Activated CD4-positive, alpha-beta memory T cell treated with anti-CD3 and anti-CD28 coated beads for 36 hours (primary cell): ENCODE measurements at regions not wholly inside any gene's neighbourhood (a gene's known extent, or its start where the extent isn't known, plus 50 kb on each side); places are given as distances from the start of the nearest gene placed in this dataset.
"Not testable (repeated sequence)": the region's sequence is repeated elsewhere in the genome, so short reads cannot be mapped to it uniquely, and the experiment has no call there.

Experiments used
- CTCF ChIA-PET: fragments of 350-600 bp; sonication (Branson Sonifier 250); formaldehyde crosslinking; loops from one replicate; lab custom pipeline; 2021; ENCODE audit warnings: antibody characterized with exemption, inconsistent platforms; lab: Charles Lee
- POLR2A ChIA-PET: fragments of 350-600 bp; sonication (Branson Sonifier 250); formaldehyde crosslinking; loops from one replicate; lab custom pipeline; 2021; ENCODE audit warnings: antibody characterized with exemption; lab: Charles Lee
- DNase-seq: peaks from one replicate; pipeline ENCODE4 v3.0.0-alpha.2; 2020
- H3K27ac Mint-ChIP-seq: one replicate; pipeline ENCODE4 v1.8.0; 2021; ENCODE audit warnings: mixed read lengths
- H3K27me3 Mint-ChIP-seq: one replicate; pipeline ENCODE4 v1.8.0; 2021; ENCODE audit warnings: mixed read lengths
- H3K36me3 Mint-ChIP-seq: one replicate; pipeline ENCODE4 v1.8.0; 2021; ENCODE audit warnings: mixed read lengths
- H3K4me1 Mint-ChIP-seq: one replicate; pipeline ENCODE4 v1.8.0; 2021; ENCODE audit warnings: low read depth, mixed read lengths
- H3K4me3 Mint-ChIP-seq: one replicate; pipeline ENCODE4 v1.8.0; 2021; ENCODE audit warnings: mild to moderate bottlenecking, mixed read lengths
- H3K9me3 Mint-ChIP-seq: one replicate; pipeline ENCODE4 v1.8.0; 2021; ENCODE audit warnings: mixed read lengths
- intact Hi-C: fragments of 100-400 bp; cut with micrococcal nuclease; formaldehyde crosslinking; loops from one replicate; pipeline ENCODE4 v1.15.1; 2023

- POLR2A ChIA-PET, result no interaction called here
- intact Hi-C loops, result no loop called here
- CTCF ChIA-PET, result no interaction called here
Observed at GRCh38 chr4:188399834-188400233, 260.6 kb downstream of the TRIML1 start.

DNA sequence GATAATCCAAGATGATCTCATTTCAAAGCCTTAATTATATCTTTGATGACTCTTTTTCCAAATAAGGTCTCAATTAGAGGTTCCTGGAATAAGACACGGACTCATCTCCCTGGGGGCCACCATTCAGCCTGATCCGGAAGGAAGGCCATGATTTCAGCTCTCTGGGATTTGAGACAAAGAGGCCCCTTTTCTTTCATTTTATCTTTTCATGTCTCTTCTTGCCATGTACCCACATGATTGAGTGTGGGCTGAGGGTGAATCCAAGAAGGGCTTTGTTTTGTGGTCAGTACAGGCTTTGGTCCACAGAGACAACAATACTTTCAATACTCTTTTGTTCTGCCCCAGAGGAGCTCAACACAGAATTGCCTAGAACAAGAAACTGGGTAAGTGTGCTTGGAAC, 261.2 kb downstream of the TRIML1 start:
- CTCF ChIA-PET, result no interaction called here
- H3K36me3 Mint-ChIP-seq, result no peaks in the 10 kb centered on the region
- intact Hi-C loops, result no loop called here
- no peak overlapping the region for H3K27ac Mint-ChIP-seq
- H3K27me3 Mint-ChIP-seq, result no peaks in the 10 kb centered on the region
- no peak overlapping the region for H3K4me3 Mint-ChIP-seq
- H3K9me3 Mint-ChIP-seq, result peaks cover 9% of the 10 kb centered on the region
- no peak for DNase-seq
- H3K4me1 Mint-ChIP-seq, result no peaks in the 10 kb centered on the region
- POLR2A ChIA-PET, result no interaction called here

More at GRCh38 chr4:188399834-188400233, 260.6 kb downstream of the TRIML1 start:
- no peaks in the 10 kb centered on the region for H3K36me3 Mint-ChIP-seq
- H3K4me3 Mint-ChIP-seq, result no peak overlapping the region
- DNase-seq, result no peak
- H3K27me3 Mint-ChIP-seq, result no peaks in the 10 kb centered on the region
- H3K9me3 Mint-ChIP-seq, result peaks cover 7% of the 10 kb centered on the region
- no peaks in the 10 kb centered on the region for H3K4me1 Mint-ChIP-seq
- no peak overlapping the region for H3K27ac Mint-ChIP-seq

DNA sequence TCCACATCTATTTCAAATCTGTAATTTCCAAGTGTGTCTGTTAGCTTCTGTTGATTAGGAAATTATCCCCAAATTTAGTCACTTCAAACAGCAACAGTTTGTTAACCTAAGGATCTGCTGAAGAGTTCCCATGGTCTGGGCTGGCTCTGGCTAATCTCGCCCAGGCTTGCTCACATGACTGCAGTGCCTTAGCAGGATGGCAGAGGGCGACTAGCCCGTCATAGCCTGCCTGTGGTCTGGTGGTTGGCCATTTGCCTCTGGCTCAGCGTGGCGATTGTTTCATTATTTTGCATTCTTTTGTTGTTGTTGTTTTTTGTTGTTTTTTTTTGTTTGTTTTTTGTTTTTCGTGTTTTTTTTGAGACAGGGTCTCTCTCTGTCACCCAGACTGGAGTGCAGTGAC, 264.0 kb downstream of the TRIML1 start:
- no peaks in the 10 kb centered on the region for H3K27me3 Mint-ChIP-seq
- POLR2A ChIA-PET, result no interaction called here
- peaks cover 9% of the 10 kb centered on the region for H3K9me3 Mint-ChIP-seq
- no peak overlapping the region for H3K27ac Mint-ChIP-seq
- DNase-seq, result no peak
- H3K4me1 Mint-ChIP-seq, result no peaks in the 10 kb centered on the region
- CTCF ChIA-PET, result no interaction called here
- no peak overlapping the region for H3K4me3 Mint-ChIP-seq
- H3K36me3 Mint-ChIP-seq, result no peaks in the 10 kb centered on the region
- intact Hi-C loops, result no loop called here

DNA sequence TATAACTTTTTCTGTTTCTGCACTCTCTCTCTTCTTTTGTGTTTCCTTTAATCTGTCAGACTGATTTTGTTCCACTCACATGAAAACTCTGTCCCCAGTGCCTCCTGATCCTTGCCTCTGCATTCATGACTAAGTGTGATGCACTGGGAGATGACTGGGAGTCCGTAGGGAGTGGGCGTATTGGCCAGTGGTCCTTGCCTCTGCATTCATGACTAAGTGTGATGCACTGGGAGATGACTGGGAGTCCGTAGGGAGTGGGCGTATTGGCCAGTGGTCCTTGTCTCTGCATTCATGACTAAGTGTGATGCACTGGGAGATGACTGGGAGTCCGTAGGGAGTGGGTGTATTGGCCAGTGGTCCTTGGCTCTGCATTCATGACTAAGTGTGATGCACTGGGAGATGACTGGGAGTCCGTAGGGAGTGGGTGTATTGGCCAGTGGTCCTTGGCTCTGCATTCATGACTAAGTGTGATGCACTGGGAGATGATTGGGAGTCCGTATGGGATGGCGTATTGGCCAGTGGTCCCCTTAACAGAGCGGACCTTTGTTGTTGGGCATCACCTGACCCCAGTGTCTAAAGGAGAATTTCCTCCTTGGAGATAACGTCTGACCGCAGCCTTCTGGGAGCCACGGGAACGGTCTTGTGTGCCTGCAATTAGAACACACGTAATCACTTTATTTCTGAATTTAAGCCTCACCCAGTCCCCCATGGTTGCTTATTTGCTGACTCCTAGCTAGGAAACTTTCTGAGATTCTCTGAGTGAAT, 266.0 kb downstream of the TRIML1 start:
- H3K4me3 Mint-ChIP-seq, intact Hi-C loops, DNase-seq, H3K4me1 Mint-ChIP-seq, POLR2A ChIA-PET, H3K27ac Mint-ChIP-seq, H3K9me3 Mint-ChIP-seq, CTCF ChIA-PET, H3K27me3 Mint-ChIP-seq, H3K36me3 Mint-ChIP-seq: not testable (repeated sequence)

- Mint-ChIP-seq H3K27ac (no peak overlapping the region), H3K36me3 (no peaks in the 10 kb centered on the region), H3K27me3 (no peaks in the 10 kb centered on the region), H3K9me3 (peaks cover 11% of the 10 kb centered on the region), H3K4me3 (no peak overlapping the region), H3K4me1 (no peaks in the 10 kb centered on the region)
- POLR2A ChIA-PET, result no interaction called here
- CTCF ChIA-PET, result no interaction called here
- DNase-seq, result no peak
- intact Hi-C loops, result no loop called here
Observed at GRCh38 chr4:188408244-188409030, 269.2 kb downstream of the TRIML1 start.

GRCh38 chr4:188409851-188410250, 270.6 kb downstream of the TRIML1 start:
- Mint-ChIP-seq H3K27me3 (no peaks in the 10 kb centered on the region), H3K9me3 (peaks cover 7% of the 10 kb centered on the region), H3K36me3 (no peaks in the 10 kb centered on the region), H3K4me1 (no peaks in the 10 kb centered on the region), H3K27ac (no peak overlapping the region), H3K4me3 (no peak overlapping the region)
- ChIA-PET CTCF (no interaction called here), POLR2A (no interaction called here)
- intact Hi-C loops, result no loop called here
- no peak for DNase-seq

DNA sequence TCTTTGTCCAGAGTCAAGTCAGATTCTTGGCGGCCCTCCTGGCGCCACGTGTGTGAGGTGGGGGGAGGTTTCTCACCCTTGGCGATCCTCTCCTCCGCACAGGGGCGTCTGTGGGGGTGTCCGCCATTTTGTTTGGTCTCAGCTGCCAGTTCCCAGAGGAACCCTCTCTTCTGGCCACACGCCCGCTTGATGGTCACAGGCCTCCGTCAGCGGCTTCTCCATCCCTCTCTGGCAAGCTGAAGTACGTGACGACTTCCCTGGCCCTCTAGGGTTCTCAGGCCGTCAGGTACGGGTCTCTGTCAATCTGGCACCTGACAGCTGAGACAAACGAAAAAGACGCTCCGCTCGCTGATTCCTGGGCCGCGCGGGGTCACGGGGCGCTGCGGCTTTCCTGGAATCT, 272.6 kb downstream of the TRIML1 start:
- no peaks in the 10 kb centered on the region for H3K36me3 Mint-ChIP-seq
- H3K4me3 Mint-ChIP-seq, result no peak overlapping the region
- no peak overlapping the region for H3K27ac Mint-ChIP-seq
- POLR2A ChIA-PET, result no interaction called here
- no peak for DNase-seq
- no peaks in the 10 kb centered on the region for H3K27me3 Mint-ChIP-seq
- CTCF ChIA-PET, result no interaction called here
- H3K9me3 Mint-ChIP-seq, result peaks cover 5% of the 10 kb centered on the region
- no peaks in the 10 kb centered on the region for H3K4me1 Mint-ChIP-seq
- intact Hi-C loops, result no loop called here

DNA sequence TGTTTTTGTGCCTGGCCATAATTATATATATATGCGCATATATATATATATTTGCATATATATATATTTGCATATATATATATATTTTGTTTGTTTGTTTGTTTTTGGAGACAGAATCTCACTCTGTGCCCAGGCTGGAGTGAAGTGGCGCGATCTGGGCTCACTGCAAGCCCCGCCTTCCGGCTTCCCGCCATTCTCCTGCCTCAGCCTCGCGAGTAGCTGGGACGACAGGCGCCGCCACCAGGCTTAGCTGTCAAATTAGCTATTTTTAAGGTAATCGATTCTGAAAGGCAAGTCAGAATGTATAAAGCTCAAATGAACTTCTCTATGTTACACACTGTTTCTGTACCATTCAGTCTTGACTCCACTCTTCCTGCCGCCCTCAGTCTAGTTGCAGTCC, 273.3 kb downstream of the TRIML1 start:
- Mint-ChIP-seq H3K36me3 (no peaks in the 10 kb centered on the region), H3K27me3 (no peaks in the 10 kb centered on the region), H3K9me3 (peaks cover 8% of the 10 kb centered on the region), H3K4me1 (no peaks in the 10 kb centered on the region), H3K4me3 (no peak overlapping the region), H3K27ac (no peak overlapping the region)
- intact Hi-C loops, result no loop called here
- DNase-seq, result no peak
- ChIA-PET POLR2A (no interaction called here), CTCF (no interaction called here)

GRCh38 chr4:188414441-188414840, 275.2 kb downstream of the TRIML1 start:
- no peaks in the 10 kb centered on the region for H3K36me3 Mint-ChIP-seq
- H3K4me3 Mint-ChIP-seq, result no peak overlapping the region
- H3K27ac Mint-ChIP-seq, result no peak overlapping the region
- ChIA-PET POLR2A (no interaction called here), CTCF (no interaction called here)
- no peak for DNase-seq
- intact Hi-C loops, result no loop called here
- H3K27me3 Mint-ChIP-seq, result no peaks in the 10 kb centered on the region
- H3K4me1 Mint-ChIP-seq, result no peaks in the 10 kb centered on the region
- H3K9me3 Mint-ChIP-seq, result peaks cover 8% of the 10 kb centered on the region

DNA sequence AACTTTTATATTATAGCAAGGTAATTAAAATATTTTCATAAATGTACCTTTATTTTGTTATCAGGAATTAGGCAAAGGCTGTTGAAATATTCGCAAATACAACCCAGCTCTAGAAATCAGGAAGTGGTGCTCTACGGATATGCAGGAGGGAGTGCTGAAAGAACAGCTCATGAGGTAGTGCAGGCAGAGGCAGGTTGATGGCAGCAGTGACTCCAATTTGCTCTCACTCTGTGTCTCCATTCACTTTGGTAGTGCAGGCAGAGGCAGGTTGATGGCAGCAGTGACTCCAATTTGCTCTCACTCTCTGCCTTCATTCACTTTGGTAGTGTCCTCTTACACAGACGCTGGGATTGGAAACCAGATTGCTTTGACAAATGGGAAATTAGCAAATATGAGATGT, 277.9 kb downstream of the TRIML1 start:
- Mint-ChIP-seq H3K36me3 (no peaks in the 10 kb centered on the region), H3K27ac (no peak overlapping the region), H3K4me1 (no peaks in the 10 kb centered on the region), H3K9me3 (peaks cover 10% of the 10 kb centered on the region), H3K27me3 (no peaks in the 10 kb centered on the region), H3K4me3 (no peak overlapping the region)
- ChIA-PET POLR2A (no interaction called here), CTCF (no interaction called here)
- intact Hi-C loops, result no loop called here
- DNase-seq, result no peak

GRCh38 chr4:188423039-188423438, 283.8 kb downstream of the TRIML1 start:
- no peak for DNase-seq
- intact Hi-C loops, result no loop called here
- Mint-ChIP-seq H3K36me3 (no peaks in the 10 kb centered on the region), H3K4me1 (no peaks in the 10 kb centered on the region), H3K9me3 (peaks cover 7% of the 10 kb centered on the region), H3K27me3 (no peaks in the 10 kb centered on the region), H3K4me3 (no peak overlapping the region), H3K27ac (no peak overlapping the region)
- POLR2A ChIA-PET, result no interaction called here
- CTCF ChIA-PET, result no interaction called here

GRCh38 chr4:188428935-188429334, 289.7 kb downstream of the TRIML1 start:
- CTCF ChIA-PET, result no interaction called here

GRCh38 chr4:188429965-188430364, 290.7 kb downstream of the TRIML1 start:
- Mint-ChIP-seq H3K36me3 (no peaks in the 10 kb centered on the region), H3K4me1 (no peaks in the 10 kb centered on the region)
- CTCF ChIA-PET, result no interaction called here

More at GRCh38 chr4:188428935-188429334, 289.7 kb downstream of the TRIML1 start:
- Mint-ChIP-seq H3K4me3 (no peak overlapping the region), H3K27ac (no peak overlapping the region), H3K9me3 (peaks cover 10% of the 10 kb centered on the region), H3K4me1 (no peaks in the 10 kb centered on the region), H3K36me3 (no peaks in the 10 kb centered on the region), H3K27me3 (no peaks in the 10 kb centered on the region)
- intact Hi-C loops, result no loop called here
- no peak for DNase-seq
- POLR2A ChIA-PET, result no interaction called here

More at GRCh38 chr4:188429965-188430364, 290.7 kb downstream of the TRIML1 start:
- Mint-ChIP-seq H3K27ac (no peak overlapping the region), H3K27me3 (no peaks in the 10 kb centered on the region), H3K4me3 (no peak overlapping the region), H3K9me3 (peaks cover 16% of the 10 kb centered on the region)
- intact Hi-C loops, result no loop called here
- no peak for DNase-seq
- POLR2A ChIA-PET, result no interaction called here
